Hindlimb muscle (tissue), 1 donor: ENCODE measurements at regions not wholly inside any gene's neighbourhood (a gene's known extent, or its start where the extent isn't known, plus 50 kb on each side); places are given as distances from the start of the nearest gene placed in this dataset.
"Not testable (repeated sequence)": the region's sequence is repeated elsewhere in the genome, so short reads cannot be mapped to it uniquely, and the experiment has no call there.

ENCODE experiments used
- DNase-seq: peaks from one replicate; pipeline ENCODE4 v3.0.0-alpha.2; 2013

- DNase-seq: not testable (repeated sequence)
Observed at GRCh38 chr1:120552190-120552589, 137.4 kb downstream of the NBPF8 start.

DNA sequence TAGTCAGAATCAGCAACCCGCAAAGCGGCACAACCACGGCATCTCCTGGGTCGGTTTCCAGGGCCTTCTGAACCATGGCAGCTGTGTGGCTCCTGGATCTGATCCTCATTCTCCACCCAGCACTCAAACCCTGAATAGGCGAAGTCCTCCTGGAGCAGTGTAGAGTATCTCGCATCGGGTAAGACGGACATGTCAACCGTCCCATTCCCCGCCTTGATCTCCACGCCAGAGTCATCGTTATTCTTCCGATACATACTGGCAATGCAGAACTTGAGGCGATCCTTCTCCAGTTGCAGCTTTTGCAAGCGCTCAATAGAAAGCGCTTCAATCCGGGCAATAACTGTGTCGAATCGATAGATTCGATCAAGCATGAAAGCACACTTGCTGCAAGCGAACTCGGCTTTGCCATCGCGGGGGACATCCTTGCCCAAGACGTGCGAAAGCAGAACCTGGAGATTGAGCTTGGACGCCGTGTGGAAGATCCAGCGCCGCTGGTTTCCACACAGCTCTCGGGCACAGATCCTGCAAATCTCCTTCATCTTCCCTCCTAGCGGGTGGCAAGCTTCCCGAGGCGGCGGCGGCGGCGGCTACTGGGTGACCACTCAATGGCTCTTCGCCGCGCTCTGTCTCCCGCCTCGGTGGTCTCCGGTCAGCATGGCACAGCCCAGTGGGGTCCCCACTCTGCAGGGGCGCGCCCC lies 142.9 kb downstream of the NBPF8 start:
- not testable (repeated sequence) for DNase-seq

DNA sequence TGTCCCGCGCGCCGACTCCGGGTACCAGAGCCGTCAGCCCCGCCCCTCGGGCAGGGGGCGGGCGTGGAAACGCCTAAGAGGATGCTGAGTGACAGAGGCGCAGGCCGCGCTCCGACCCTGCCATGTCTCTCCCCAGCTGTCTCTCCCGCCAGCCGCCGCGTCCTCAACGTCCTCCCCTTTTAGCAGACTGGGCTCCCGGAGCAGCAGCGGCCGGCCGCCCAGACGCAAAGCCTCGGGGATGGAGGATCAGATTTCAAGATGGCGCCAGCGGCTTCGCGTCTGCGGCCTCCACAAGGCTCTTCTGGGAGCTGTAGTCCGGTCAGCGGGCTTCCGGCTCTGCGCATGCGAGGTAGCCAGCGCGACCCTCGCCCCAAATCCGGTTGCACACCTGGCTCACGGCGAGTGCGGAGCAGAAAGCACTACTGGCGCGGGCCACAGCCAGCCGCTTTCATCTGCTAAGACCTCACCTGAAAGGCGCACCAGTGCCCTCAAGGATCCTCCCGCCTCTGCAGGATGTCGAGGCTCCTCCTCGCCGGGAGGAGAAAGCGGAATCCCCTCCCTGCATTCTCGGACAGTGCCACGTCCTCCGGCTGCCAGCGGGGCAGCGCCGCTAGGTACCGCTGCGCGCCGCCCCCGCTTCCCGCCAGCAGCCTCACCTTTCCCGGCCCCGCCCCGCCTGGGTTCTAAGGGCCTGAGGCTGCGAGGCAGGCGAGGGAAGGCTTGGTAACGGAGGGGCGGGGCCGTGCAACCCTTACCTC lies 143.6 kb downstream of the NBPF8 start:
- peak; percentile 74 for DNase-seq

DNA sequence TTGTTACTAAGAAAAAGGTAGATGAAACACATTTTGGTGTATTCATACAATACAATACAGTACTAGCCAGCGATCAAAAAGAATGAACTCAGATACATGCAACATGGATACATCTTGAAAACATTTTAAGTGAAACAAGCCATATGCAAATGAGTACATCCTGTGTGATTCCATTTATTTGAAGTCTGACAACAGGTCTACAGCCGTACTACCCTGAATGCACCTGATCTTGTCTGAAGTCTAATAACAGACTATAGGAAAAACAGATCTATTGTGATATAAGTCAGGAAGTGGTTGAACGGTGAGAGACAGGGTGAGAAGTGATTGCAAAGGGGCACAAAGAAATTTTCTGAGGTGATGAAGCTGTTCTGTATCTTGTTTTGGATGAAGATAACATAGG lies 146.9 kb downstream of the NBPF8 start:
- not testable (repeated sequence) for DNase-seq

- not testable (repeated sequence) for DNase-seq
Observed at GRCh38 chr1:120565396-120565795, 150.6 kb downstream of the NBPF8 start.

- DNase-seq: not testable (repeated sequence)
Observed at GRCh38 chr1:120567620-120568019, 152.8 kb downstream of the NBPF8 start.

GRCh38 chr1:120575201-120575600 lies 148.5 kb upstream of the NBPF26 start:
- not testable (repeated sequence) for DNase-seq

DNA sequence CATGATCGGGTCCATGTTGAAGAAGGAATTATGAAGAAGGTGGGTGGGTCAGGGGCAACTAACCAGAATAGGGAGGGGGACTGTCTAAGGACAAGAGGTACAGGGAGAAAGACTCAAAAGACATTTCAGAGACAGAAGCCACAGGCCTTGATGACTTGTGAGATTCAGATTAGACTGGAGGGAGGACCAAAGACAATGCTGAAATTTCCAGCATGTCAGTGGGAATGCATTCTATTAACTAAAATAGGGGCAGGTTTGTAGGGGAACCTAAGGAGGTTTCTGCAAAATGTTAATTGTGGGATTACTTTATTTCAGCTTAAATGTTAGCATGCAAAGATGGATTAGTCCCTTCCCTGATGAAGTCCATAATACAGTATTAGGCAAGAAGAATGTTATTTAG lies 141.6 kb upstream of the NBPF26 start:
- DNase-seq: not testable (repeated sequence)

DNA sequence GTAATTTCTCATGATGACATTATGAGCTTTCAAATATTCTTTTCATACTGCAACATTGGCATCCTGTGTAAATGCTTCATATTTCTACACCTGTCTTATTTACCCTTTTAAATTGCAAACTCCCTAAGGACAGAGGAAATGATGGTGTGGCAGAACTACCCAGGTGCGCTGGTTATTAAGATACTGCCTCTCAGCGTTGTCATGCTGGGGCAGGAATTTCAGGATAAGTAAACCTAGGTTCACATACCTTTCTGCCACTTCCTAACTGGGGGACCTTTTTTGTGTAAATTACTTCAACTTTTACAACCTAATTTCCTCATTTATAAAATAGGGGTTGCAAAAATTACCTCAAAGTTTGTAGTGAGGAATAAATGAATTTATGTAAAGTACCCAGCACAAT lies 137.7 kb upstream of the NBPF26 start:
- DNase-seq: not testable (repeated sequence)

- DNase-seq: not testable (repeated sequence)
Observed at GRCh38 chr1:120588811-120589210, 134.9 kb upstream of the NBPF26 start.

DNA sequence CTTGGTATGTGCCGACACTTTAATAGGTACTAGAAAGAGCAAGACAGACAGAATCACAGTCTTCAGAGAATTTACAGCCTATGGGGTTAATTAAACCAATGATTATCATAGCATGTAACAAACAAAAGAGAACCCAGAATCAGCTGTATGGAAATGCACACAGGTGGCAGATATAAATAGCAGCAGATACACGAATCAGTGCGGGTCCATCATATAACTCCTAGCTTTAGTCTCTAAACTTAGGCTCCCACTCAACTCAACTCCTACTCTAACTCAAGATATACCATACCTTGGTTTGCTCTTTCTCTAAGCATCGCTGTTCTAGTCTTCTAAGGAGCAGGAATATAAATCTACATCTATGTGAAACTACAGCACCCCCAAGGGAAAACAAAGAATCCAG lies 132.0 kb upstream of the NBPF26 start:
- DNase-seq: not testable (repeated sequence)

DNA sequence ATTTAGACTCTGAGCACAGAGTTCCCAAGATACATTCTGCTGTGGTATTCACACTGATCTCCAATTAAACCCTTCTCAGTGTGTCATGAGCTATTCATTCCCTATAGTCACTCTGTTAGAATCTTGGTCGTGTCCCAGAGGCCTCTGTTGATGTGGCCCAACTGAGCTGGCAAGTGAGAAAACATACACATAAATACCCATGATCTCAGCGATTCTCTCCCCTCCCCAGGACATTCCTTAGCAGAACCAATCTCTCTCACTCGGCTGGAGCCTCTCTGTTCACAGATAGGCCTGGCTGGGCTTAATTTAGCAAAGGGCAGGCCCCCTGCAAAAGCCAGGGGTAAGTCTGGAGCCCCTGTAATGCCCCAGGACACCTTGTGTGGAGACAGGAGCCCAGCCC lies 130.8 kb upstream of the NBPF26 start:
- DNase-seq: not testable (repeated sequence)

- DNase-seq: not testable (repeated sequence)
Observed at GRCh38 chr1:120593648-120594047, 130.1 kb upstream of the NBPF26 start.

DNA sequence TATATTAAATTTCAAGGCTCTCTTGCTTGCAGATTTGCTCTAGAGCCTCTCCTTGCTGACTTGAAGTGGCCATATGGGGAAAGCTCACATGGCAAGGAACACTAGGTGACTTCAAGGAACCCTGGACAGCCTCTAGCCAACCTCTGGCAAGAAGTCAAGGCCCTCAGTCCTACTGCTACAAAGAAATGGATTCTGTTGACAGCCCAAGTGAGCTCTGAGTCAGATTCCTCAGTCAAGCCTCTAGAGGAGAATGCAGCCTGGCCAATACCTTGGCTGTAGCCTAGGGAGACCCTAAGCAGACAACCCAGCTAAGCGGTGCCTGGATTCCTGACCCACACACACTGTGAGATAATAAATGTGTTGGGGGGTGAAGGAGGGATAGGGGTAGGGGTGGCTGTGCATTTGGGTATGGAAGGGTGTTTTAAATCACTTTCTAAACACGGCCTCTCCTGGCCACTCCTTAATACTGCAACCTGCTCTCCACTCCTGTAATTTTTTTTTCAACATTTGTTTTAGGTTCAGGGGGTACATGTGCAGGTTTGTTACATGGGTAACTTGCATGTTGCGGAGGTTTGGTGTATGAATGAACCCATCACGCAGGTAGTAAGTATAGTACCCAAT lies 125.3 kb upstream of the NBPF26 start:
- not testable (repeated sequence) for DNase-seq

DNA sequence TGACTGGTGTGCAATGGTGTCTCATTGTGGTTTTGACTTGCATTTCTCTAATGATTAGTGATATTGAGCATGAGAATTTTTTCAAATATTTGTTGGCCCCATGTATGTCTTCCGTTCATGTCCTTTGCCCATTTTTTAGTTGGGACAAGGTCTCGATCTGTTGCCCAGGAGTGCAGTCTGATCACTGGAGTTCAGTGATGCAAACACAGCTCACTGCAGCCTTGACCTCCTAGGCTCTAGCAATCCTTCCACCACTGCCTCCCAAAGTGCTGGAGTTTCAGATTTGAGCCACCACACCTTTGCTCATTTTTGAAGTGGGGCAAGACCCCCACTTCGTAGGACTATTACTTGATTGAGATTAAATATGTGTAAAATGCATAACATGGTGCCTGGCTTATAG lies 124.2 kb upstream of the NBPF26 start:
- not testable (repeated sequence) for DNase-seq

DNA sequence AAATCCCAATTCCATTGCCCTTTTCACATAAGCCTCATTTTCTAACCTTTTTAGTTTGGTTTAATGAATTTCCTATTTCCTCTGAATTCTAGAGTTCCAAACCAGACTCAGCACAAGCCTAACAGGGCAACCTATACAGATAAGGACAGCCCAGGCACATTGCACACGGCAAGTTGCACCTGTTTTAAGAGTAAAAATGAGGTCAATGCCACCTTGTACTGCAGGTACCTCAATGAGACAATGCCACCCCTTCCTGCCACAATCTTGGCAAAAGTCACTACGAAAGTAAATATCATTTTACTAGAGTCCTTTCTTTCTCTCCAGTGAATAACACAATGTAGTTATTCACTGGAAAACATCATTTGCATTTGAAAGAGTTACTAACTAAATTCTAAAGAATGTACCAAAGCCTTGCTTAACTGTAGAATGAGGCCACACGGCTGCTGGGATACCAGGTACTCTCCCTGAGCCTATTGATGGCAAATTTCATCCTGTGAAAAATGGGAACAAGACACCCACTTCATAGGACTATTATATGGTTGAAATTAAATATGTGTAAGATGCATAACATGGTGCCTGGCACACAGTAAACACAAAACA lies 123.2 kb upstream of the NBPF26 start:
- DNase-seq: not testable (repeated sequence)

DNA sequence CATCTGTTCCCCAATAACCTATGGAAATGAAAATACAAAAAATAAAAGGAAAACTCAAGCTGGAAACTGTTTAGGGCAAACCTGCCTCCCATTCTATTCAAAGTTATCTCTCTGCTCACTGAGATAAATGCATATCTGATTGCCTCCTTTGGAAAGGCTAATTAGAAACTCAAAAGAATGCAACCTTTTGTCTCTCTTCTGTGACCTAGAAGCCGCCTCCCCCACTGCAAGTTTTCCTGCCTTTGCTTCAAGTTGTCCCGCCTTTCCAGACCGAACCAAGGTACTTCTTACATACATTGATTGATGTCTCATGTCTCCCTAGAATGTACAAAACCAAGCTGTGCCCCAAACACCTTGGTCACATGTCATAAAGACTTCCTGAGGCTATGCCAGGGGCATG lies 115.9 kb upstream of the NBPF26 start:
- not testable (repeated sequence) for DNase-seq

DNA sequence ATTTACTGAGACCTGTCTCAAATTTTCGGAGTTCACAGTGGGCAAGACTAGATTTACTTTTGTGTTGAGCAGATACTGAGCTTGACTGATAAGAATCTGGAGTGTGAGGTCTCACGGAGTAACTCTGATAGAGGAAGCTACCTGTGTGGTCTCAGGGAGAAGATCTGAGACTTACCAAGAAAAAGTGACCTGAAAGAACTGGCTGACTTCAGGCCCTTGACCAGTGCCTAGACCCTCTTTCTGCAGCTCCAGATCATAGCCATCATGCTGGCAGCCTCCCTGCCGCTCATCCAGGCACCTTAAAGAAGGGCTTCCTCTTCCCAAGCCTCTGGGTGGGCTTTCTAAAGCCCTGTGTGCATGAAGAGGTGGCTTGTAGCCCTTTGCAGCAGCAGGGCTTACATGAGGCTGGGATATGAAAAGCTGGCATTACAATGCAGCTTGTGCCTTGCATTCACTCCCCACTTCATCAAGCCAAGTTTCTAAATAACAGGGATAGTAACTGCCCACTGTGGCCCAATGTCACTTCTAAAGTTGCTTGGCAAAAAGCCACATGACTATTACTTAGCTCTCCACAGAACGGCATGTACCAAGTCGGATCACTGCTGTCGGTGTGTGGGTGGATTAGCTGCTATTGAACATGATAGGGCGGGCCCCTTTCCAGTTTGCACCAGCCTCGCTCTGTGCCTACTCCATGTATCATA lies 115.3 kb upstream of the NBPF26 start:
- not testable (repeated sequence) for DNase-seq

DNA sequence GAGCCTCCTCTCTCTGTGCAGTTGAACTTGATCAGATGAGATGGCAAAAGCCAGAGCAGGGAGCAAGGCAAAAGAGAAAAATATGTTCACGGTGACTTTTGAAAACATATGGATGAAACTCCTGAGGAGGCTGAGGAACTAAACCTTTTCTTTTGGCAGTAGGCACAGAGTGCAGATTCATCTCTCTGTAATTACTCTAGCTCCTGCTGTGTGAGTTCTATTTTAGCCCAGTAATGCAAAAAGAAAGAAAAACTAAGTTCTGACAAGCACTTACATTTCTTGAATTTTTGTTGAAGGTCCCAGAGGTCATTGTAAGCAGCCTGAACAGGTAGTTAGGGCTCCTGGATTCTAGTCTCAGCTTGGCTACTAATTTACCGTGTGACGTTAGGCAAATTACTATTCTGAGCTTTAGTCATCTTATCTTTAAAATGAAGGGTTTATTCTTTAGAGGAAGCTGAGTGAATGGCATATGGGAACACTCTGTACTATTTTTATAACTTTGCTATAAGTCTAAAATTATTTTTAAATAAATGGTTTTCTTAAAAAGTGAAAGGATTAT lies 114.7 kb upstream of the NBPF26 start:
- DNase-seq: not testable (repeated sequence)

GRCh38 chr1:120609834-120610233 lies 113.9 kb upstream of the NBPF26 start:
- not testable (repeated sequence) for DNase-seq

- DNase-seq: not testable (repeated sequence)
Observed at GRCh38 chr1:120614931-120615639, 108.7 kb upstream of the NBPF26 start.
